GM12865 (cell line): ENCODE measurements at regions not wholly inside any gene's neighbourhood (a gene's known extent, or its start where the extent isn't known, plus 50 kb on each side); places are given as distances from the start of the nearest gene placed in this dataset.

Experiments used
- DNase-seq: peaks from one replicate; pipeline ENCODE4 v3.0.0; 2010; ENCODE audit warnings: low read depth
- H3K4me3 ChIP-seq: 2 replicates; pipeline ENCODE4 v1.5.1; 2011; ENCODE audit warnings: mild to moderate bottlenecking, low read depth, low read length, control low read depth
- TF ChIP-seq, protein P1 (sequence below): IDR thresholded peaks from 2 replicates; pipeline ENCODE4 v1.5.1; 2011; ENCODE audit warnings: low read length, control low read depth, low read depth, inconsistent platforms; ENCODE audit not compliant: insufficient read depth; ENCODE audit errors: missing control alignments

DNA sequence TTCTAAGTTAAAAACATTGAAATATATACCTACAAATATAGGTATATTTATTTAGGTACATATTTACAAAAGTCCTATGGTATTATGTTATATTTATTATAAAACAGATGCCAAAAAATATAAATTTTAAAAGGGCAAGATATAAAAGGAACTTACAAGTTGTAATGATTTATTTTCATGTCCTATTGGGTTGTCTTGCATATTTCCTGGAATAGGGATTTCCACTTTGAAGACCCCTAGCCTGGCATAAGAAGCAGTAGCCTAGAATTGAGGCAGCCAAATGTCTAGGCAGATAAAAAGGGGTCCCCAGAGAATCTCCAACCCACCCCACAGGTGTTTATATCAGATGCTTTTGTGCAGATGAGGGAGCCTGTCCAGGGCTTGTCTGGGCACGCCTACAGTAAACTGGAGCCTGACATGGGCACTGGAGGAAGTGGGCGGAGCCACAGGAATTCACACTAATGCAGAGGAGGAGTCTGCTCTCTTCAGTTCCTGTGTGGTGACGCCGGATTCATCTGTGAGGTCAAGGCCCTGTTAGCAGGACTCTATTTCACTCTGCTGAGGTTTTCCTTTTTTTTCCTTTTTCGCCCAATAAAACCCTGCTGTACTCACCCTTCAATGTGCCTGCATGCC lies 1088.9 kb upstream of the PIK3C3 start:
- TF ChIP-seq, protein P1, sequence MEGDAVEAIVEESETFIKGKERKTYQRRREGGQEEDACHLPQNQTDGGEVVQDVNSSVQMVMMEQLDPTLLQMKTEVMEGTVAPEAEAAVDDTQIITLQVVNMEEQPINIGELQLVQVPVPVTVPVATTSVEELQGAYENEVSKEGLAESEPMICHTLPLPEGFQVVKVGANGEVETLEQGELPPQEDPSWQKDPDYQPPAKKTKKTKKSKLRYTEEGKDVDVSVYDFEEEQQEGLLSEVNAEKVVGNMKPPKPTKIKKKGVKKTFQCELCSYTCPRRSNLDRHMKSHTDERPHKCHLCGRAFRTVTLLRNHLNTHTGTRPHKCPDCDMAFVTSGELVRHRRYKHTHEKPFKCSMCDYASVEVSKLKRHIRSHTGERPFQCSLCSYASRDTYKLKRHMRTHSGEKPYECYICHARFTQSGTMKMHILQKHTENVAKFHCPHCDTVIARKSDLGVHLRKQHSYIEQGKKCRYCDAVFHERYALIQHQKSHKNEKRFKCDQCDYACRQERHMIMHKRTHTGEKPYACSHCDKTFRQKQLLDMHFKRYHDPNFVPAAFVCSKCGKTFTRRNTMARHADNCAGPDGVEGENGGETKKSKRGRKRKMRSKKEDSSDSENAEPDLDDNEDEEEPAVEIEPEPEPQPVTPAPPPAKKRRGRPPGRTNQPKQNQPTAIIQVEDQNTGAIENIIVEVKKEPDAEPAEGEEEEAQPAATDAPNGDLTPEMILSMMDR, result no peak
- DNase-seq, result peak; percentile 5

DNA sequence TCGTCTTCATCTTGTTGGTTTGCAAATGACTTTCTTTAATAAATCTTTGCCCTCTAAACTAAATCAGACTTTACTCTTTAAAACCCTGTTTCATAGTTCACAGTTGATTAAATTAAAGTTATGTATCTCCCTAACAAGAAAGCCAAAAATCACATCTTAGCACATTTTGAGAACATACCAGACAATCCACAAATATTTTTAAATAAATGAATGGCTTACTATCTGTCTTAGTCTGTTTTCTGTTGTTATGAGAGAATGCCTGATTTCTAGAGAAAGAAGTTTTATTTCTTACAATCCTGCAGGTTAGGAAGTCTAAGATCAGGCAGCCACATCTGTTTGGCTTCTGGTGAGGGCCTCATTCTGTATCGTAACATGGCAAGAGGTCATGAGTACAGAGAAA lies 1090.2 kb upstream of the PIK3C3 start:
- H3K4me3 ChIP-seq, result no peak overlapping the region
- no peak for DNase-seq
- TF ChIP-seq, protein P1, result no peak

More for the DNA sequence above, 1088.9 kb upstream of the PIK3C3 start:
- H3K4me3 ChIP-seq, result no peak overlapping the region

DNA sequence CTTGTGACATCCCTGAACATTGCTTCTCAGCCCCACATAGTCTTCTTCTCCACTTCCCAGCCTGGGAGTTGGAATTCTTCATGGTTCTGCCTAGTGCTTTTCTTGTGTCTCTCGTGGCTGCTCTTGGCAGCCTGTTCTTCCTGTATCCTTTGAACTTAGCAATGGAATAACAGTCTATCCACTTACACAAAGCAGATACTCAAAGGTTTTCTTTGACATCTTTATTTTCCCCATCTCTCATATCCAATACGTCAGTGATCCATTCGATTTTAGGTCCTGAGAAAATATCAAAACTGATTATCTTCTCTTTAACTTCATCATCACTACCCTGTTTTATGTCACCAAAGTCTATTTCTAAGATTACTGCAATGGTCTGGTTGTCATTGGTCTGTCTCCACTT lies 1091.2 kb upstream of the PIK3C3 start:
- no peak for DNase-seq
- TF ChIP-seq, protein P1, result no peak
- H3K4me3 ChIP-seq, result no peak overlapping the region

DNA sequence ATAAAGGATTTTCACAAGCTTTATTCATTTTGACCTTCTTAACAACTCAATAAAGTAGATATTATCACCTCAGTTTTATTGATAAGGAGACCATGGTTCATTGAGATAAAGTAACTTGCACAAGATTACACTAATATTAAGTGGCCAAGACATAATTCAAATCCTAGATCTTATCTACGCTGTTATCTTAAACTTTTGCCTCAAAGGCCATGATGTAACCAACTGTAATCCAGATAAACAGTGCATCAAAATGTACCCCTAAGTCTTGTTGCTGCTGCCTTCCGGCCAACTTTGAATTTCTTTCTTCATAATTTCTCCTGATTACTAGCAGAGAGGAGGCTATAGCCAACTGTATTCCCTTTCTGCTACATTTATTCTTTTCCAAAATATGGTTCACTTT lies 1094.8 kb upstream of the PIK3C3 start:
- H3K4me3 ChIP-seq, result no peak overlapping the region
- DNase-seq, result no peak
- TF ChIP-seq, protein P1, result no peak

GRCh38 chr18:40855661-40856060 lies 1099.4 kb upstream of the PIK3C3 start:
- H3K4me3 ChIP-seq, result no peak overlapping the region
- TF ChIP-seq, protein P1, result no peak
- DNase-seq, result no peak

DNA sequence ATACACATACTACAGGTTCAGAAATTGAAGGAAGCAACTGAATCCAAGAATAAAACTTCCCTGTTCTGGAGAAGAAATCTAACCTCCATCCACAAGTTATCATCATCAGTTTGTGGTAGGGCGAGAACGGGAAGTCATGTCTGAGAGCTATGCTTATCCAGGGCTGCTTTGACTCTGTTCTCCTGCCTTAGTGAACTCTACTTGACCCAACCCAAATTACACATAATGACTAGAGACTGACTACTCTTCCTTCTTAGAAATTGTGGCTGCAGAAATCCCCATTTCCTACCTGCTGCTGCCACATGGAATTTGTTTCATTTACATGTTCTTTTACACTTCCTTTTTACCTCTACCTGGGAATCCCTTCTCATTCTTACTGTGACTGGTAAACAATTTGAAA lies 1102.6 kb upstream of the PIK3C3 start:
- DNase-seq, result no peak
- no peak overlapping the region for H3K4me3 ChIP-seq
- TF ChIP-seq, protein P1, result no peak

- TF ChIP-seq, protein P1, result no peak
- DNase-seq, result no peak
- H3K4me3 ChIP-seq, result no peak overlapping the region
These were observed 1104.0 kb upstream of the PIK3C3 start for GRCh38 chr18:40851014-40851429.
